Fibroblast of lung (primary cell): ENCODE measurements at regions not wholly inside any gene's neighbourhood (a gene's known extent, or its start where the extent isn't known, plus 50 kb on each side); places are given as distances from the start of the nearest gene placed in this dataset.

ENCODE experiments used
- CTCF ChIP-seq, 2 donors: IDR thresholded peaks in 1 of 2; conservative IDR thresholded peaks in 1 of 2; 1 replicate in 1 of 2; 2 replicates in 1 of 2; pipeline ENCODE4 v1.5.1; 2011 to 2012; ENCODE audit warnings: low read length in 2 of 2, control low read depth in 1 of 2, inconsistent platforms in 1 of 2, low read depth in 1 of 2, mild to moderate bottlenecking in 1 of 2
- EZH2 ChIP-seq: IDR thresholded peaks from 2 replicates; pipeline ENCODE4 v1.5.1; 2012; ENCODE audit warnings: low read length, control low read depth, mild to moderate bottlenecking; ENCODE audit errors: missing control alignments

GRCh38 chr18:39235118-39235719 is 1669.6 kb upstream of the CELF4 start:
- TF ChIP-seq CTCF (conservative IDR thresholded peaks at IDR 0.05 in 1 of 2, IDR thresholded peaks at IDR 0.05 in 1 of 2; ENCODE audit: low read depth in 1 of 2, low read length in 2 of 2) (no peak), EZH2 (no peak)
